ENCODE measurements at regions not wholly inside any gene's neighbourhood (a gene's known extent, or its start where the extent isn't known, plus 50 kb on each side); places are given as distances from the start of the nearest gene placed in this dataset.

DNA sequence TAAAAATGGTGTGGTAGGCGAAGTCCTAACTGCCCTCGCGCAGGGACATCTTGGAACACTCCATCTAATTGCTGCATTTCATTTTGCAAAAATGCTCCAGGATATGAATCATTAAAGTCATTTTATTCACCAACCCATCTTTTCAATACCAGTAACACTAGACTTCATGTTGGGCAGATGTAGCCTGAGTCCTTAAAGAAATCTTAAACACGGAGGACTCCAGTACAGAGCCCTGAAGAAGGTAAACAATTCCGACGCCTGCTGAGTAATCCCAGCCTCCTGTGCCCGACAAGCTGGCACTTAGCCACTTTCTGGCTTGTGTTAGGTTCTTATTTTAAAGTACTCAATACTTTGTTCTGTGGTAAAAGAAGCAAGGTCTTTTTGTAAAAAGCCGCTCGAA, 58.0 kb upstream of the IRS2 start:
- TF ChIP-seq, protein P1, sequence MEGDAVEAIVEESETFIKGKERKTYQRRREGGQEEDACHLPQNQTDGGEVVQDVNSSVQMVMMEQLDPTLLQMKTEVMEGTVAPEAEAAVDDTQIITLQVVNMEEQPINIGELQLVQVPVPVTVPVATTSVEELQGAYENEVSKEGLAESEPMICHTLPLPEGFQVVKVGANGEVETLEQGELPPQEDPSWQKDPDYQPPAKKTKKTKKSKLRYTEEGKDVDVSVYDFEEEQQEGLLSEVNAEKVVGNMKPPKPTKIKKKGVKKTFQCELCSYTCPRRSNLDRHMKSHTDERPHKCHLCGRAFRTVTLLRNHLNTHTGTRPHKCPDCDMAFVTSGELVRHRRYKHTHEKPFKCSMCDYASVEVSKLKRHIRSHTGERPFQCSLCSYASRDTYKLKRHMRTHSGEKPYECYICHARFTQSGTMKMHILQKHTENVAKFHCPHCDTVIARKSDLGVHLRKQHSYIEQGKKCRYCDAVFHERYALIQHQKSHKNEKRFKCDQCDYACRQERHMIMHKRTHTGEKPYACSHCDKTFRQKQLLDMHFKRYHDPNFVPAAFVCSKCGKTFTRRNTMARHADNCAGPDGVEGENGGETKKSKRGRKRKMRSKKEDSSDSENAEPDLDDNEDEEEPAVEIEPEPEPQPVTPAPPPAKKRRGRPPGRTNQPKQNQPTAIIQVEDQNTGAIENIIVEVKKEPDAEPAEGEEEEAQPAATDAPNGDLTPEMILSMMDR (IDR thresholded peaks at IDR 0.05), result no peak
- no peak for TF ChIP-seq POLR2A (IDR thresholded peaks at IDR 0.05)

Data from thyroid gland (tissue), 4 donors.